ENCODE measurements at regions not wholly inside any gene's neighbourhood (a gene's known extent, or its start where the extent isn't known, plus 50 kb on each side); places are given as distances from the start of the nearest gene placed in this dataset.

GRCh38 chr18:71966791-71967190, 577.4 kb downstream of the CBLN2 start:
- POLR2A ChIA-PET: no interaction called here
- DNase-seq (ENCODE audit: low read depth, low spot score) (no peak), ATAC-seq (no peak)
- intact Hi-C loops (cut with micrococcal nuclease): no loop called here
- RAD21 ChIA-PET (ENCODE audit: low non-redundant PET in 1 of 2, low total read pairs in 2 of 2, uncharacterized antibody in 2 of 2, unreplicated experiment in 2 of 2): no interaction called here
- no peak overlapping the region for H2AFZ ChIP-seq (ENCODE audit: low read depth, low read length, poor library complexity, severe bottlenecking)
- no peaks in the 10 kb centered on the region for H3K79me2 ChIP-seq (ENCODE audit: insufficient read depth, low read length)
- no peak overlapping the region for H3K9ac ChIP-seq (ENCODE audit: low read length)
- no peak overlapping the region for H3K4me2 ChIP-seq (ENCODE audit: low read length)
- H3K27me3 ChIP-seq (ENCODE audit: insufficient read depth, low read length): no peaks in the 10 kb centered on the region
- H3K36me3 ChIP-seq (ENCODE audit: control insufficient read depth in 1 of 2, insufficient read depth in 2 of 2, low read length in 2 of 2): no peaks in the 10 kb centered on the region
- CTCF ChIA-PET: no interaction called here
- no peak for TF ChIP-seq ZFX (IDR thresholded peaks at IDR 0.05)
- no peak for TF ChIP-seq ATF3 (IDR thresholded peaks at IDR 0.05)
- TF ChIP-seq SP1 (IDR thresholded peaks at IDR 0.05; ENCODE audit: low read depth): no peak
- TF ChIP-seq POLR2AphosphoS5 (IDR thresholded peaks at IDR 0.05; ENCODE audit: low read depth, low read length): no peak
- TF ChIP-seq RAD21 (IDR thresholded peaks at IDR 0.05; ENCODE audit: low read depth): no peak
- TF ChIP-seq EZH2phosphoT487 (IDR thresholded peaks at IDR 0.05; ENCODE audit: borderline replicate concordance): no peak
- no peak for TF ChIP-seq EZH2 (IDR thresholded peaks at IDR 0.05)
- TF ChIP-seq POLR2A (IDR thresholded peaks at IDR 0.05; ENCODE audit: borderline replicate concordance, extremely low read depth, insufficient read depth, insufficient read length): no peak
- TF ChIP-seq, protein P1, sequence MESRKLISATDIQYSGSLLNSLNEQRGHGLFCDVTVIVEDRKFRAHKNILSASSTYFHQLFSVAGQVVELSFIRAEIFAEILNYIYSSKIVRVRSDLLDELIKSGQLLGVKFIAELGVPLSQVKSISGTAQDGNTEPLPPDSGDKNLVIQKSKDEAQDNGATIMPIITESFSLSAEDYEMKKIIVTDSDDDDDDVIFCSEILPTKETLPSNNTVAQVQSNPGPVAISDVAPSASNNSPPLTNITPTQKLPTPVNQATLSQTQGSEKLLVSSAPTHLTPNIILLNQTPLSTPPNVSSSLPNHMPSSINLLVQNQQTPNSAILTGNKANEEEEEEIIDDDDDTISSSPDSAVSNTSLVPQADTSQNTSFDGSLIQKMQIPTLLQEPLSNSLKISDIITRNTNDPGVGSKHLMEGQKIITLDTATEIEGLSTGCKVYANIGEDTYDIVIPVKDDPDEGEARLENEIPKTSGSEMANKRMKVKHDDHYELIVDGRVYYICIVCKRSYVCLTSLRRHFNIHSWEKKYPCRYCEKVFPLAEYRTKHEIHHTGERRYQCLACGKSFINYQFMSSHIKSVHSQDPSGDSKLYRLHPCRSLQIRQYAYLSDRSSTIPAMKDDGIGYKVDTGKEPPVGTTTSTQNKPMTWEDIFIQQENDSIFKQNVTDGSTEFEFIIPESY (IDR thresholded peaks at IDR 0.05; ENCODE audit: extremely low read depth, insufficient replicate concordance, low read length): no peak
- TF ChIP-seq CTCF (IDR thresholded peaks at IDR 0.05 in 2 of 3, conservative IDR thresholded peaks at IDR 0.05 in 1 of 3; ENCODE audit: borderline replicate concordance in 1 of 3, insufficient read depth in 1 of 3, low read depth in 2 of 3, low read length in 2 of 3): no peak
- TF ChIP-seq JUND (IDR thresholded peaks at IDR 0.05): no peak
- TF ChIP-seq YY1 (IDR thresholded peaks at IDR 0.05; ENCODE audit: extremely low read depth, insufficient replicate concordance, low read depth, low read length): no peak
- TF ChIP-seq CEBPB (IDR thresholded peaks at IDR 0.05; ENCODE audit: low read depth): no peak
- no peak for TF ChIP-seq ZNF274 (IDR thresholded peaks at IDR 0.05; ENCODE audit: low read depth, low read length)
- no peak for TF ChIP-seq MAX (IDR thresholded peaks at IDR 0.05)
- no peak for TF ChIP-seq TCF7L2 (IDR thresholded peaks at IDR 0.05; ENCODE audit: borderline replicate concordance, extremely low read depth, insufficient read depth, insufficient read length)
- H4K20me1 ChIP-seq (ENCODE audit: insufficient read depth): no peaks in the 10 kb centered on the region
- H3K4me3 ChIP-seq (replicated peaks in 1 of 2; ENCODE audit: low read depth in 1 of 2, low read length in 2 of 2): no peak overlapping the region
- H3K4me1 ChIP-seq (ENCODE audit: control insufficient read depth in 1 of 2, insufficient read depth in 2 of 2, low read length in 2 of 2): no peaks in the 10 kb centered on the region
- no TSS peak for BruUV-seq (replicated peaks)
- H3K9me3 ChIP-seq (ENCODE audit: control insufficient read depth in 1 of 2, insufficient read depth in 1 of 2, low read depth in 1 of 2, low read length in 2 of 2): peaks cover 16 to 24% of the 10 kb centered on the region in 2 experiments; a peak in 2 of 4 replicates
- H3K9me2 ChIP-seq (ENCODE audit: insufficient read depth): no peaks in the 10 kb centered on the region
- H3K27ac ChIP-seq (ENCODE audit: low read depth, low read length): no peak overlapping the region

Data from HCT116 (cell line).